HG03442 (cell line): ENCODE measurements at regions not wholly inside any gene's neighbourhood (a gene's known extent, or its start where the extent isn't known, plus 50 kb on each side); places are given as distances from the start of the nearest gene placed in this dataset.

Experiments used
- ATAC-seq: cut with Tn5 transposase; IDR thresholded peaks from one replicate; pipeline ENCODE4 v1.9.1; 2021; ENCODE audit warnings: mild to moderate bottlenecking, moderate library complexity; ENCODE audit not compliant: unreplicated experiment

DNA sequence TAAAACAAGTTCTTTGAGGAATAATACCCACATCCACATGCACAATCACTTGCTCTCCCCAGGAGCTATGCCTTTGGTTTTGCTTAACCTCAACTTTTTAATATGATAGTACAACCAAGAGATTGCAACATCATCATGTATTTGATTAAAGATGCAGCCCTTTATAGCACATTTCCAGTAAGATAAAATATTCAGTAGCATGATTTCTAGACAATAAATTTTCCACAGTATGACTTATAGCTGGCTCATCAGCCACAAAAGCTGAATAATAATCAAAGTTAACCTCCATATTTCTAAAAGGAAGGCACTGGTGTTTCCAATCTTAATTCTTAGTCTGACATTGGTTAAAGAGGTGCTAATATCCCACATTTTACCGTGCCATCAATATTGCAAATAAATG lies 622.5 kb downstream of the TBL1XR1 start:
- ATAC-seq = no peak

DNA sequence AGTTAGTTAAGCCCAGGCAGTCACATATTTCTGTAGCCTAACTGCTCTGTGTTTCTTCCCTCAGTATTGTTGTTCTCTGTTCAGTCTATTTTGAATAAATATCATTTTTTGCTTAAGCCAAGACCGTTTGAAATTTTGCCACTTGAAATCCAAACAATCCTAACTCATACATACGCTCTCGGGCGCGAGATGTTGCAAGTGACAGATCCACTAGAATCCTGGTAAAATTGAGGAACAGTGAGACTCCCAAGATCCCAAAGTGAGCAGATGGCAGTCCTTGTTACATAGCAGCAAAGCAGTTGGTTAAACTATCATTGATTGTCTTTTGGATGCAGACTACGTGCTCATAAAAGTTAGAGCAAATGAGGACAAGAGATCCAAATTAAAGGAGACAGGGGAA lies 625.4 kb downstream of the TBL1XR1 start:
- no peak for ATAC-seq

DNA sequence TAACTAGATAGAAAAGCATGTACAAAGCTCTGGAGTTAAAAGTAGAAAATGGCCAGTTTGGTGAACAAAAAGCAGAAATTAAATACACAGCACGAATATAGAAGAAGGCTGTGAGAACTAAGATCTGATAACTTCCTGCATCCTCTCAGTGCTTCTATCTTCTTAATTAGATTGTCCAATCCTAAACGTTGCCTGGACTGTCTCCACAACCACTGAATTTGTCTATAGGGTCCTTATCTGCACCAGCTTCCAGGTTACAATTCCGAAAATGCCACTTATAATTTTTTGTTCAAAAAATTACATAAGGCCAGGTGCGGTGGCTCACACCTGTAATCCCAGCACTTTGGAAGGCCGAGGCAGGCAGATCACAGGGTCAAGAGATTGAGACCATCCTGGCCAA lies 626.3 kb downstream of the TBL1XR1 start:
- no peak for ATAC-seq

DNA sequence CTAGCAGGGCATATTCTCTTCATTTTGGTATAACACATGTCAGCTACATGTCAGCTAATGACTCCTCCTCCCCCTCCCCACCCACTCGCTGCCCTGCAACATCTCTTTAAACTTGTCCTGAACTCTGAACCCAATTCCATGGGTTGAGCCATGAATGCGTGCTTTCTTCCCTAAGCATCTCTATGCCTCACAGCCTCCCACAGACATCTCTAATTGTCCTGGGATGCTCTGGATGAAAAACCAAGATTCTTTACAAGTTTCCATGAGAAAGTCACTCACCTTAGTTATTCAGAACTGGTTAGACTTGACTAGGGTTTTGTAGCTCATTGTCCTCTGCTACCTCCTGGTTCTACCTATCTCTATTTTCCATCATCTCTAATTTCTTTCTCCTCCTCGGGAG lies 629.1 kb downstream of the TBL1XR1 start:
- ATAC-seq = no peak

DNA sequence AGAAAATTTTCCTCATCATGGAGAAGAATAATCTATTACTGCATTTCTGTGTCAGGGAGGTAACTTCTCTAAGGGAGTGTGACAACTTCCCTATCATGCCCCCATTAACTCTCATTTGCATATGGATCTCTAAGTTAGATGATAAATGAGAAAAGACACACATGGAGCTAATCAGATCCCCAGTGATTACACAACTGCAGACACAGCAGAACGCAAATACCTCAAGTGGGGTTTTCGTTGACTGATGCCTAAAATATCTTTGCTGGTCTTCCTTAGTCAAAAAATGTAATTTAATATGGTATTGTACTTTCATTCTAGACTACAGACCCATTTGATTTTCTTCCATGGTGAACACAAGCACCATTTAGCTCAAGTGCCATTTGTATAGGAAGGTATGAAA lies 630.5 kb downstream of the TBL1XR1 start:
- ATAC-seq = no peak

DNA sequence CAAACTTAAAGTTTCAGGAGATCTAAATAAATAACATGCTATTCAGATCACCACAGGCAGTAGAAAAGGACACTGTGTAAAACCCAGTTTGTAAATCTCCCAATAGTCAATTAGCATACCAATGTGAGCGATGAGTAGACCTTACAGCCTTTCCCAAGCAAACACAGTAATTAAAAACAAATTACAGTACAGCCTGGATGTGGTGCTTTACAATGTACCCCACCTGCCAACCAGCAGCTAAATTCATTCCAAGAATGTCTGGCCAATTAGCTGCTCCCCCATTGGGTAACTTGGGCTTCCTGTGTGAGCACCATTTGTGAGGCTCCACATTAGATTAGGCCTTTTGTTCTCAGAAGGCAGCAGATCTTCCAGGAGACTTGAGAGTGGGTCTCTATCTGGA lies 635.0 kb downstream of the TBL1XR1 start:
- no peak for ATAC-seq

DNA sequence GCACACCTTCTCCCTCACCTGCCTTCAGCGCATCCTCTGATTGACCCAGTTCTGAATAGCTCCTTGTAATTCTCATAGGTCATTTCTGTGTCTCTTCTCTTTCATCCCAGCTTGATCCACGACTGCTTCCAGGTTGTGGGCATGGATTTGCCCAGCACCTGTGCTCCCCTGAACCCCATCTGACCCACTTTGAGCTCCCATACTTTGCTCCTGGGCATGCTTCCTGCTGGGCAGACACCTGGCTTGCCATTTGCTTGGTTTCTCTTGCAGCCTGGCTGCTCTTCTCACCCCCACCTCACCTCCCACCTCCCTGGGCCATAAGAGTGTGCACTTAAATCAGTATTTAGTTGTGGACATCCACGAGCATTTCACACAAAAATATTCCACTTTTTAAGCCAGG lies 635.5 kb downstream of the TBL1XR1 start:
- ATAC-seq = no peak

DNA sequence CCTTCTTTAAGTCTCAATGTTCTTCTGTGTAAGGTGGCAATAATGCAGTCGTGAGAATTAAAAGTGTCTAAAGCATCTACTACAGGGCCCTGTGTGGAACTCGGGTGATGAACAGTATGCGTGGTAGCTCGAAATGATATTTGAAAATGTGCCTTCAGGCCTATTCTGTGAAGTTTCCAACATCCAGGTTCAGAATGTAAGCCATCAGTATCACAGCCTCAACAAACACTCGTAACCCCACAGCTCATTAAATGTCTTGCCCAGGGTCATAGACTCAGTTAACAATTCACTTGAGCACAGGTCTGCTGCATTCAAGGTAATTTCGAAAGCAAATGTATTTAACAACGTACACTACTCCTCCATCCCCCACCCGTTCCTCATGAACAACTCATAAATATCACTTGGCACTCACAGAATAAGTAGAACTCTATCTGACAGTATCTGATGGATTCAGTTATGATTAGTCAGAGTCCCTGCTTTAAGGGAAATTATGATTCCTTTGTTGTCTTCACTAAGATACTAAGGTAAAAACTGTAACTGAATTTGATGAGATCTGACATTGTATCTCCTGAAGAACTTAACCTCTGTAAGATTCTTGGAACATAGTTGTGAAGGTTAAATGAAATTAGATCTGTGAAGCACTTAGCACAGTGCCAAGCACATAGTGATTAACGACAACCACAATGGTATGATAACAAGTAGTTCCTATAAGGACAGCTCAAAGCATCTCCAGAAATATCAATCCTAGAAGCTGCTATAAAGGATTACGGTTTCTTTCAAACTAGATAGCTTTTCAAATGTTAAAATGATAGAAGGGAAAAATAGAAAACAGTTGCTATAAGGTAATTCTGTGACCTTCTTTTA lies 642.3 kb downstream of the TBL1XR1 start:
- ATAC-seq = no peak

DNA sequence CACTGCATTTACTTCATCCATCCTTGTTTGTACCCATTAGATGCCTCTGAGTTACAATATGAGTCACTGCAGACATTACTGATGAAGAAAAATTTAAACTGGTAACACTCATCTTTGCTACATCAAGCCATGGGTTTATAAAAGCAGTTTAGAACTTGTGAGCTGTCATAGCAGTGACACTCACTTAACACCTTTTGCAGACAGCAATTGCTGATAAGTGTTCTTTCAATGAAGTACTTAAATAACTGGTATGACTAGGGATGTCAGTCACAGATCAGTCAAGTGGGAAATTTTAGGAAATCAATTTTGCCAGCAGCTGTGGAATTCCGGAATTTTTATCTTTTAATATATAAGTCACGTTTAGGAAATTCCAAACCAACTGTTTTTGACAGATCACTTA lies 643.0 kb downstream of the TBL1XR1 start:
- no peak for ATAC-seq

DNA sequence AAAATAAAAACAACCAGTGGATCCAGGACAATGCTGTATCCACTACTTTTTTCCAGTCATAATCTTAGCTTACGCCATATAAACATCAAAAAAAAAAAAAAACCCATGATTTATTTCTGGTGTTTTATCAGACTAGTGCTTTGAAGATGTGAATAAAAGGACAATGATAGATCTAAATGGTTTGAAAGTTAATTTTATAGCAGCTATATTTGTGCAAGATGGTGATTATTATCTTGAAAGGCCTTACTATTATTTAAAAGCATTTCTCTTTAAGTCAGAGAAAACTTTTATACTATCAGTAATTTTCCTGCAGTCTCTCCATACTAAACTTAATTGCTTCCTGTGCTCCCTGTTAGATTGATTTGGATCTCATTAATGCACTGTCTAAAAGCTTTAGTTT lies 670.3 kb downstream of the TBL1XR1 start:
- no peak for ATAC-seq

DNA sequence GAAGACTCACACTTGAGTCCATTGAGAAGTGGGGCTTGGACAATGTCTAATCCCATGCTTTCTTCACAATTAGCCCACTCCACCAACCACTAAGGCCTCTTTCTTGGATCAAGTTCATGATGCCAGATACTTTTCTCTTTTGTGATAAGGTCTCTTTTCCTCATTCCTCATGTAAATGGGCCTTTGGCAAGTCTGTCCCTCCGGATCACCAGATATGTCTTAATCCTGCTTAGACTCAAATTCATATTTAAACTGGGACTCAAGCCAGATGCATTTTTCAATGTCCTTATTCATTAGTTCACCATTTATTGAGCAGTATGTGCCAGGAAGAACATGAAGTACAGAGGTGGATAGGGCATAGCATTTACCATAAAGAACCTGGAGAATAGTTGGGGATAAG lies 671.1 kb downstream of the TBL1XR1 start:
- ATAC-seq = no peak

DNA sequence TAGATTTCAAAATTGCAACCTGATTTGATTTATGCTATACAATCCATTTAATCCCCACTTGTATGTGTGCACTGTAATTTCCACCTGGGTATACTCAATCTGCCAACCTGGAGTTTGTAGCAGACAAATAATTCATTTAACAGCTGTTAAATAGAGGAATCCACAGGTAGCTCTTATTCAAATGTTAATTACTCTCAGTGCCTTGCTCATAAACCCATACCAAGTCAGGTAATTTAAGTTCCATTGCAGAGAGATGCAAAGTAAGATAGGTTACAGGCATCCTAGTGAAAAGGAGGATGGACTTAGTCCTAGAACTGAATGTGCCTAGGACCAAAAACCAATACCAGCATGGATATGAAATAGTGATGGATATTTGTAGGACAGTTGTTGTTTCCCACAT lies 674.2 kb downstream of the TBL1XR1 start:
- no peak for ATAC-seq

DNA sequence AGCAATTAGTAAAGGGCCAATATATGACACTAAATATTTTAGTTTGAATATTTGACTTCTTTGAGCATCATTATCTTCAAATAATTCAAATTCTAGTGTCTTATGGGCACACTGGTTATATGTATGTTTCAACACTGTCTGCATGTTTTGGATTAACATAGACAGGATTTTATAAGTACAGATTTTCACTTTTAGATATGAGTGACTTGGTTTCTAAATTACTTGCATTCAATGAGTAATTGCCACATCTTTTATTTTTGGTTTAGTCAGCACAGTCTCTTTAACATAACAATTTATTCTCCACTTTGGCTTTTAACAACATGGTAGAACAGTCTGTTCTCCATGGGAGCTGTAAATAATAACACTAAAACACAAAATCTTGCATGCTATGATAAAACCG lies 674.8 kb downstream of the TBL1XR1 start:
- ATAC-seq = no peak

DNA sequence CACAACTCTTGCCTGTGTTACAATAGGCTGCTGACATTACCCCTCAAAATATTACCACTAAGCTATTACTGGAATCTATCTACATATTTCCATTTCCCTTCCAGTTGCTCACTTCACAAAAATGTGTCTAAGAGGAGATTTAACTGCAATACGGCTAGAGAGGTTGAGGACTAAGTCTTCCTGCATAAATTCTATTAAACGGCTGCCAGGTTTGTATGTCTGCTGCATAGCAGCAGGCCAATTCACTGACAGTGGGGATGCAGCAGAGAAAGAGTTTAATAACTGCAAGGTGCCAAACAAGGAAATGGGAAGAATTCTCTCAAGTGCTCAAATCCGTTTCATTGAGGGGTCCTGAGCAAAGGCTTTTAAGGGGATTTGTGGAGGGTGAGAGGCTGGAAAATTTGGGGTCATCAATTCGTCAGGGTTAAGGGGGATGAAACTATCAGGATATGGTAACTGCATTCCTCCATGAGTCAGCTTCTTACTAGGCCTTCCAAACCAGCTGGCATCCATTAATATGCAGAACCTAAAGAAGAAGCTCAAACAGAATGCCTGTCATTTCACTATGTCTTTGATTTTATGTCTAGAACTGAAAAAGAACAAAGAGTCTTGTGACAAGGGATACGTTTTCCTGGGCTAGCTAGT lies 675.6 kb downstream of the TBL1XR1 start:
- no peak for ATAC-seq

DNA sequence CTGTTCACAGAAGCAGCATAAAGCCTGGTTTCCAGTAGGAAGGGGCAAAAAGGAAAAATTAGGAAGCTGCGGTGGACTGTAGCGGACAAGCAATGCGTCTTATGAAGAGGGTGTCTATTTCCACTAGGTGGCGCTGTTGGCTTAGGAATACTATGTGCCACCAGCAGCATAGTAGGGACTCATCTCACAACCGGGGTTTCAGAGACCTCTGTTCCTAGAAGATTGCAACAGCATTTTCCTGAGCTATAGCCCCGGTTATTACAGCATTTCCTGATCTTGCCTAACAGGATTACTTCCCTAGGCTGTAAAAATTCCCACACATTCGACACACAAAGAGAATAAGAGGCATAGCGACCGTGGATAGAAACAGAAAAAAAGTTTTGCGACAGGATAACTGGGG lies 683.0 kb downstream of the TBL1XR1 start:
- no peak for ATAC-seq

DNA sequence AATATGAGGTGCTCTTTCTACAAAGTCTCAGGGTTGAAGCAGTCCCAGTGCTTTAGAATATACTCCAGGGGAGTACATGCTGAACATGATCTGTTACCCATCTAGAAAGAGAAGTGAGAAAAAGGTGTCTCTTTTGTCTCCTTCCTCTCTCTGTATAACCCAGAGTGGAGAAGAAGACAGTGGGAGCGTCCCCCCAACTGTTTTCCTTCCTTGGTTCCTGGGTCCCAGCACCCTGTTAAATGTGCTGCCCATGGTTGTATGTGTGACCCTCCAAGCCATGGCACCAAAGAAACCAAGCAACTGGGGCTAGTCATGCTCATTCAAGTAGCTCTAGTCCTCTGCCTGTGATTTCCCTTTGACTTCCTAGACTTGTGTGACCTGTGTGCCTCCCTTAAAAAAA lies 683.7 kb downstream of the TBL1XR1 start:
- no peak for ATAC-seq

DNA sequence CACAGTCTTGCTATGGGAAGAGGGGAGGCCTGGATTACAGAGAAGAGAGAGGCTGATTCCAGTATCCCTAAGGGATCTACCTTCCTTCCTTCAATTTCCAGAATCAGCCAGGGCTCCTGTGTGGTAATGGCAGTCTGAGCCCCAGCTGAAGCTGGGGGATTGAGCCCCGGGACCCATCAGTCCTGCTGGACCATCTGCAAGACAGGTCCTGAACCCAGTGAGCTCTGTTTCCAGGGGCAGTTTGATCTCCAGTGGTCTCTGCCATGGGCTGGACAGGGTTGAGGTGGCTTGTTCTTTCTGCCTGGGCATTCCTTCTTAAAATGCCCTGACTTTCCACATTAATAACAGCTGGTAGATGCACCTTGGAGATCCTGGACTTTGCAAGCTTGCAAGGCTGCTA lies 685.2 kb downstream of the TBL1XR1 start:
- no peak for ATAC-seq

DNA sequence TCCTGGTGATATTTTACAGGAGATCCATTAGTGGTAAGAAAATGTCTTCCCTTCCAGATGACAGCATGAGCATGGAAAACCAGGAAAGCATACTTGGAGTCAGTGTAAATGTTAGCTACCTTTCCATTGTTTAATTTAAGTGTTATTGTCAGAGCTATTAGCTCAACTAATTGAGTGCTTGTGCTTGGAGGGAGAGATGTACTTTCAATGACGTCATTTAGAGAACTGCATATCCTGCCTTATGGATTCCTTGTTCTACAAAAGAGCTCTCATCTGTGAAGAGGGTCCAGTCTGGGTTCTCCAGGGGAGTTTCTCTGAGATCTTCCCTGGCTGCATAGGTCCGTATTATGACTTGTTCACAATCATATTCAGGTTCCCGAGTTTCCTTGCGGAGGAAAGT lies 687.2 kb downstream of the TBL1XR1 start:
- no peak for ATAC-seq

DNA sequence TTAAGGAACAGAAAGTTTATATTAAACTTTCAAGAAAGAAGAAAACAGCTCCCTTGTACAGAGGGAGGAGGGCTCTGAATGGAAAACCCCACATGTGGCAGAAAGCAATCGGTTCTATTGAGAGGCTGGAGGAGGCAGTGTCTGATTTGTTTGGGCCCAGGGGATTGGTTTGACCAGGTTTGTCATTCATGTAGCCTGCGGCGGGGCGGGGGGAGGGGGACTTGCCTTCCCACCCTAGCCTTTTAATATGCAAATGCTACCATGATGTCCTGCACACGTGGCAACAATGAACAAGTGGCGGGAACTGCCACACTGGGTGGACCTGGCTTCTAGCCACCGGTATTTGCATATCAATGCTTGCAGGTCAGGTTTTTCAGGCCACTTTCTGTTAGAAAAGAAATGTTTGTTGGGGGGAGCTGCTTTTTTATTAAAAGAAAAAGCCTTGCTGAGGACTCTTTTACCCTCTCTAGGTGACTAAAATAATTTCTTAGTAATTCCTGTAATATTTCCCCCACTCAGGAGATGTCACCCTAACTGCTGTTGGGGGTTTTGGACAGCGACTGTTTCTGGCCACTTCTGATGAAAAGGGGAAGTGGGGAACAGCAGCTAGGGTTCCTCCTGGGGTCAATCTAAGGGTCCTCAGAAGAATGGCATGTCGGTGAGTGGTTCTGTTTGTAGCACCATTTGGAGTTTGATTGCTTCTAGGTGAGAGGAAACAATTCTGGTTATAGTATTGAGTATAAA lies 691.2 kb downstream of the TBL1XR1 start:
- no peak for ATAC-seq

DNA sequence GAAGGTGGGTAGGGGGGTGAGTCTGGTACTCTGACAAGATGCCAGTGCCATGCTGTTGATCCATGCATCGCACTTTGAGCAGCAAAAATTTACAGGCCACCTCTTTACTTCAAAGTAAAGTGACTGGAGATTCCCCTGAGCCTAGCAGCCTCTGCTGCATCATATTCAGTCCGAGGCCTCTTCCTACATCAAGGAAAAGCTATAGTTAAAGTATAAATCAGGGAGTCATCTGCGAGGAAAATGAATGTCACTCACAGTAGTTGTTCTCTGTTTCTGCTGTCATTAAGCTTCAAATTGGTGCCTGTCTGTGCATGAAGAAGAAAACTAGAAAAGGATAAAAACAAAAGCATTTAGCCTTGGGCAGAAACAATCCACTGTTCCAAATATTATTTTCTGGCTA lies 706.2 kb downstream of the TBL1XR1 start:
- no peak for ATAC-seq

DNA sequence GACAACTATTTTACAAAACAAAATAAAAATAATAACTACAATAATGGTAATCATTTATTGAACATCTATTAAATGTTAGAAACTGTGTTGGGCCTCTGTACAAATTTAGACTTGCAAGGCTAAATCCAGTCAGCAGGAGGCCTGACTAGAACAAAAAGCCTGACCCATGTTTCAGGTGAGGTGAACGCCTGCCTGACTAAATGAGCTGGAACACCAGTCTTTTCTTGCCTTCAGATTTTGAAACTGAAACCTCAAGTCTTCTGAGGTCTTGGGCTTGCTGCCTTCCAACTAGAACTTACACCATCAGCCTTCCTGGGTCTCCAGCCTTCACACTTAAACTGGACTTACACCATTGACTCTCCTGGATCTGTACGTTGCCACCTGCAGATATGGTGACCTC lies 706.9 kb downstream of the TBL1XR1 start:
- peak; percentile 42 for ATAC-seq

DNA sequence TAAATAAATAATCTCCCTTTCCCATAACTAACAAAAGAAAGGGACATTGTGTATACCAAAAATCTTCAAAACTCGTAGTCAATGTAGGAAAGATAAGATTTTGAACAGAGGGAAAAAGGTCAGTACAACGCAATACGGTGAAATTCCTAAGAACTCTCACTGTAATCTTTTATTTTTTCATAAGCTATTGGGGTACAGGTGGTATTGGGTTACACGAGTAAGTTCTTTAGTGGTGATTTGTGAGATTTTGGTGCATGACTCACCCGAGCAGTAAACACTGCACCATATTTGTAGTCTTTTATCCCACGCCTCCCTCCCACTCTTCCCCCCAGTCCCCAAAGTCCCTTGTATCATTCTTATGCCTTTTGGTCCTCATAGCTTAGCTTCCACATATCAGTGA lies 718.0 kb downstream of the TBL1XR1 start:
- ATAC-seq = no peak
